ENCODE measurements at regions not wholly inside any gene's neighbourhood (a gene's known extent, or its start where the extent isn't known, plus 50 kb on each side); places are given as distances from the start of the nearest gene placed in this dataset.

DNA sequence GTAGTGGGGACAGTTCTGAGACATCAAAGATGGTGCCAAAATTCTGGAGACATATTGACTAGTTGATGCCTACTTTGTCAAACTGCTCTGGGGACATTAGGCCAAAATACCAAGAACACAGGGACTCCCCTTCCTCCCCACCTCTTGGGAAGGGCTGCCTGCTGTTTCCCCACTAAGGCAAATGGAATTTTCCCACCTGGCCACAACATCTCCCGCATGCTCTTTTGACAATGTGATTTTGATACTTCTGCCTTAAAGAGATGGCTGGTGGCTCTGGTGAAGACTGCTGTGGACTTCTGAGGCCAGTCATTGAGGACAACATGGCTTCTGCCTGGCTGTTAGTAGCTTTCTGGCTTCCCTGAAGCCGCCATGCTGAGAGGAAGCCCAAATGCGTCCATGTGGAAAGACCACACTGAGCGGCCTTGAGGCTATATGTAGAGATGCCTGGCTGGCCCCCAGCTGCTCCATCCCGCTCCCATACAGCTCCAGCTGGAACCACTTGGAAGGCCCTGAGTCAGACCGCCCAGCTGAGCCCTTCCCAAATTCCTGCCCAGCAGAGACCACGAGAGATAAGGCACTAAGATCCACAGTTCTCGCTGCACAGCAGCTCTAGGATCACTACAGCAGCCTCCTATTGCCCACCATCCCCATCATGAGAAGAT, 226.7 kb downstream of the SYK start:
- H3K9me3 ChIP-seq (ENCODE audit: control insufficient read depth, insufficient read depth, low read length): no peaks in the 10 kb centered on the region
- H3K27me3 ChIP-seq (ENCODE audit: control insufficient read depth, insufficient read depth, low read length): no peaks in the 10 kb centered on the region
- H3K36me3 ChIP-seq (ENCODE audit: control insufficient read depth, insufficient read depth, low read length): no peaks in the 10 kb centered on the region
- H3K27ac ChIP-seq (ENCODE audit: low read depth, low read length): no peak overlapping the region
- H3K4me1 ChIP-seq (ENCODE audit: control insufficient read depth, insufficient read depth, low read length): no peaks in the 10 kb centered on the region
- no peak overlapping the region for H3K4me3 ChIP-seq (ENCODE audit: low read depth, low read length)
- 87% methylated on average over 8 of the region's 8 CpGs for WGBS (ENCODE audit: insufficient coverage)
- DNase-seq (ENCODE audit: low read depth in 4 of 6, low spot score in 6 of 6): no peak

- DNase-seq (ENCODE audit: low read depth in 4 of 6, low spot score in 6 of 6): no peak
- WGBS (ENCODE audit: insufficient coverage): 76% methylated on average over 18 of the region's 18 CpGs
- Histone ChIP-seq H3K36me3 (ENCODE audit: control insufficient read depth, insufficient read depth, low read length) (no peaks in the 10 kb centered on the region), H3K27me3 (ENCODE audit: control insufficient read depth, insufficient read depth, low read length) (no peaks in the 10 kb centered on the region), H3K9me3 (ENCODE audit: control insufficient read depth, insufficient read depth, low read length) (no peaks in the 10 kb centered on the region), H3K4me3 (ENCODE audit: low read depth, low read length) (no peak overlapping the region), H3K27ac (ENCODE audit: low read depth, low read length) (no peak overlapping the region), H3K4me1 (ENCODE audit: control insufficient read depth, insufficient read depth, low read length) (no peaks in the 10 kb centered on the region)
These were observed 228.2 kb downstream of the SYK start for GRCh38 chr9:91029650-91030361.

- peaks cover 5% of the 10 kb centered on the region for H3K4me1 ChIP-seq (ENCODE audit: control insufficient read depth, insufficient read depth, low read length)
- H3K9me3 ChIP-seq (ENCODE audit: control insufficient read depth, insufficient read depth, low read length): no peaks in the 10 kb centered on the region
- no peak overlapping the region for H3K27ac ChIP-seq (ENCODE audit: low read depth, low read length)
- H3K27me3 ChIP-seq (ENCODE audit: control insufficient read depth, insufficient read depth, low read length): no peaks in the 10 kb centered on the region
- DNase-seq (ENCODE audit: low read depth in 4 of 6, low spot score in 6 of 6): no peak
- WGBS (ENCODE audit: insufficient coverage): 81% methylated on average over 4 of the region's 7 CpGs
- H3K4me3 ChIP-seq (ENCODE audit: low read depth, low read length): no peak overlapping the region
- H3K36me3 ChIP-seq (ENCODE audit: control insufficient read depth, insufficient read depth, low read length): no peaks in the 10 kb centered on the region
These were observed 230.5 kb downstream of the SYK start for GRCh38 chr9:91032121-91032531.

DNA sequence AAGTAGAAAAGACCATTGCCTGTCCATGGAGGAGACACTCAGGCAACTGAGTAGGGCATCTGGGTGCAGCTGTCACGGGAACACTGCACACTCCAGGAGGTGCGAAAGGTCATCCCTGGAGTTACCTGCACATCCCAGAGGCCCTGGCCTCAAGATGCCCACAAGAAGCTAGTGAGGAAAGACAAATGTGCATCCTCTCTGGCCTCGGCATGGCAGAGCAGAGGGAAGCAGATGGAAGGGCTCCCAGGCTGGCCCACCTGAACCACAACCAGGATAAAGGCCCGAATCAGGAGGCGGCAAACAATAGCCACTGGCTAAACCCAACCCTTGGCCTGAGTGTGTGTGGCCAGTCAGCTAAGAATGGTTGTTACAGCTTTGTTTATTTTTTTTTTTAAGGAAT, 231.7 kb downstream of the SYK start:
- 93% methylated on average over 5 of the region's 5 CpGs for WGBS (ENCODE audit: insufficient coverage)
- no peak for DNase-seq (ENCODE audit: low read depth in 4 of 6, low spot score in 6 of 6)
- H3K27ac ChIP-seq (ENCODE audit: low read depth, low read length): no peak overlapping the region
- no peaks in the 10 kb centered on the region for H3K36me3 ChIP-seq (ENCODE audit: control insufficient read depth, insufficient read depth, low read length)
- peaks cover 16% of the 10 kb centered on the region for H3K4me1 ChIP-seq (ENCODE audit: control insufficient read depth, insufficient read depth, low read length)
- H3K27me3 ChIP-seq (ENCODE audit: control insufficient read depth, insufficient read depth, low read length): no peaks in the 10 kb centered on the region
- H3K9me3 ChIP-seq (ENCODE audit: control insufficient read depth, insufficient read depth, low read length): no peaks in the 10 kb centered on the region
- H3K4me3 ChIP-seq (ENCODE audit: low read depth, low read length): no peak overlapping the region

DNA sequence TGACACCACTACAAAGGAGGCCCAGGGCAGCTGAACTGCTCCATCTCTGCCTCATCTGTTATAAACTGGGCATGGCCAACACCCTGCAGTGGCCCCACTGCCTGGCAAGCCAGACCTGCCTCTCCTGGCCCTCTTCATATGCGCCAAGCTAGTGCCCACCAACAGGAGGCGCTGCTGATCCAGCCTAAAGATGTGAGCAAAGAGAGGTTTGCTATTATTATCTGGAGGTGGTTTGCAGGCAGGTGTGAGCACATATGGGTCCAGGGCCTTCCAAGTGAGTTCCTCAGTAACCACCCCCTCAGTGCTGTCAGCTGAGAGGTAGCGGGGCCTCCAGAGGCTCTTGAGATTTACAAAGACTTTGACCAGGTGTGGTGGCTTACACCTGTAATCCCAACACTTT, 232.2 kb downstream of the SYK start:
- WGBS (ENCODE audit: insufficient coverage): 100% methylated on average over 2 of the region's 3 CpGs
- DNase-seq (ENCODE audit: low read depth in 4 of 6, low spot score in 6 of 6): no peak
- Histone ChIP-seq H3K9me3 (ENCODE audit: control insufficient read depth, insufficient read depth, low read length) (no peaks in the 10 kb centered on the region), H3K27me3 (ENCODE audit: control insufficient read depth, insufficient read depth, low read length) (no peaks in the 10 kb centered on the region), H3K4me3 (ENCODE audit: low read depth, low read length) (no peak overlapping the region), H3K27ac (ENCODE audit: low read depth, low read length) (no peak overlapping the region), H3K36me3 (ENCODE audit: control insufficient read depth, insufficient read depth, low read length) (no peaks in the 10 kb centered on the region), H3K4me1 (ENCODE audit: control insufficient read depth, insufficient read depth, low read length) (peaks cover 16% of the 10 kb centered on the region)

DNA sequence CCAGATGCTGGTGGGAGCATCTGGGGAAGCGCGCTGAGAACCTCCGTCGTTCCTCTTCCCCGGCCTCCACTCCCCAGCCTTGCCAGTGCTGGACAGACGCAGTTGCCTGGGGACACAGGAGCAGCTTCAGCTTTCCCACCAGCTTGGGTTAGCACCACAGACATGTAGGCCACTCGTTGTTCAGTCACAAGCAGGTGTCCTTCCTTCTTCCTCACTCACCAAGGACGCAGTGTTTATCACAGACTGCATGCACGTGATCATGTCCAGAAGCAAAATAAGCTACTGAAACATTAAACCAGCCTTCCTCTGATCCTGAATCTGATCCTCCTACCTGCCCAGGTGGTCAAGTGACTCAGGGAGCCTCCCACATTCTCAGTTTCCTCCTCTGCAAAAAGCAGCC, 232.9 kb downstream of the SYK start:
- H3K9me3 ChIP-seq (ENCODE audit: control insufficient read depth, insufficient read depth, low read length): no peaks in the 10 kb centered on the region
- no peak overlapping the region for H3K27ac ChIP-seq (ENCODE audit: low read depth, low read length)
- DNase-seq (ENCODE audit: low read depth in 4 of 6, low spot score in 6 of 6): no peak
- 91% methylated on average over 9 of the region's 9 CpGs for WGBS (ENCODE audit: insufficient coverage)
- peaks cover 16% of the 10 kb centered on the region for H3K4me1 ChIP-seq (ENCODE audit: control insufficient read depth, insufficient read depth, low read length)
- H3K27me3 ChIP-seq (ENCODE audit: control insufficient read depth, insufficient read depth, low read length): no peaks in the 10 kb centered on the region
- H3K4me3 ChIP-seq (ENCODE audit: low read depth, low read length): no peak overlapping the region
- H3K36me3 ChIP-seq (ENCODE audit: control insufficient read depth, insufficient read depth, low read length): no peaks in the 10 kb centered on the region

DNA sequence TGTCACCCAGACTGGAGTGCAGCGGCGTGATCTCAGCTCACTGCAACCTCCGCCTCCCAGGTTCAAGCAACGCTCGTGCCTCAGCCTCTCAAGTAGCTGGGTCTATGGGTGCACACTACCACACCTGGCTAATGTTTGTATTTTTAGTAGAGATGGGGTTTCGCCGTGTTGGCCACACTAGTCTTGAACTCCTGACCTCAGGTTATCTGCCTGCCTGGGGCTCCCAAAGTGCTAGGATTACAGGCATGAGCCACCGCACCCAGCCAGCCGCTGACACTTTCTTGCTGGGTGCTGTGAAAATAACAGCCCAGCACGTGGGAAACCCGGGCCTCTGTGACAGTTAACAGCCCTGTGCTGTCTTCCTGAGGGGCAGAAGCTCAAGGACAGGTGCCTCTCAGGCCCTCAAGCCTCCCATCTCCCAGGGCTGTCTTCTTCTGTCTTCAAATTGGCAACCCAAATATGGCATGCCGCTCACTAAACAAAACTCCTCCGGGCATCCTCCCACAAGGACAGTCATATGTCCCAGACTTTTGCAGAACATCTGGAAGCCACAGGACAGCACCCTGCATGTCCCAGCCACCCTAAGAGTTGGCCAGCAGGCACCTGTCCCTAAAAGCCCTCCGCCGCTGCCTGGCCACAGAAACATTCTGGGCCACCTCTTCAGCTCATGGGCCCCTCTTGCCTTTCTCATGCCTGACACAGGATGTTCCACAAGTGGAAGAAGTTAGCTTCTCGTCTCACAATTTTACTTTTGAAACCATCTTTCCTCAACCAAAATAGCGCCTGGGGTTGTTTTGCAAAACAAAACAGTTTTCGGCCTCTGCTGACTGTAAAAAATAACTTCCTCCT, 233.6 kb downstream of the SYK start:
- Histone ChIP-seq H3K9me3 (ENCODE audit: control insufficient read depth, insufficient read depth, low read length) (no peaks in the 10 kb centered on the region), H3K27ac (ENCODE audit: low read depth, low read length) (no peak overlapping the region), H3K27me3 (ENCODE audit: control insufficient read depth, insufficient read depth, low read length) (no peaks in the 10 kb centered on the region), H3K36me3 (ENCODE audit: control insufficient read depth, insufficient read depth, low read length) (no peaks in the 10 kb centered on the region), H3K4me3 (ENCODE audit: low read depth, low read length) (no peak overlapping the region), H3K4me1 (ENCODE audit: control insufficient read depth, insufficient read depth, low read length) (peaks cover 16% of the 10 kb centered on the region)
- 89% methylated on average over 18 of the region's 18 CpGs for WGBS (ENCODE audit: insufficient coverage)
- no peak for DNase-seq (ENCODE audit: low read depth in 4 of 6, low spot score in 6 of 6)

GRCh38 chr9:91035825-91036208, 234.2 kb downstream of the SYK start:
- WGBS (ENCODE audit: insufficient coverage): 93% methylated on average over 9 of the region's 10 CpGs
- no peak for DNase-seq (ENCODE audit: low read depth in 4 of 6, low spot score in 6 of 6)
- no peaks in the 10 kb centered on the region for H3K36me3 ChIP-seq (ENCODE audit: control insufficient read depth, insufficient read depth, low read length)
- H3K4me3 ChIP-seq (ENCODE audit: low read depth, low read length): no peak overlapping the region
- peaks cover 16% of the 10 kb centered on the region for H3K4me1 ChIP-seq (ENCODE audit: control insufficient read depth, insufficient read depth, low read length)
- no peak overlapping the region for H3K27ac ChIP-seq (ENCODE audit: low read depth, low read length)
- H3K27me3 ChIP-seq (ENCODE audit: control insufficient read depth, insufficient read depth, low read length): no peaks in the 10 kb centered on the region
- H3K9me3 ChIP-seq (ENCODE audit: control insufficient read depth, insufficient read depth, low read length): no peaks in the 10 kb centered on the region

- Histone ChIP-seq H3K4me1 (ENCODE audit: control insufficient read depth, insufficient read depth, low read length) (peaks cover 16% of the 10 kb centered on the region), H3K27ac (ENCODE audit: low read depth, low read length) (no peak overlapping the region), H3K9me3 (ENCODE audit: control insufficient read depth, insufficient read depth, low read length) (no peaks in the 10 kb centered on the region), H3K36me3 (ENCODE audit: control insufficient read depth, insufficient read depth, low read length) (no peaks in the 10 kb centered on the region), H3K4me3 (ENCODE audit: low read depth, low read length) (no peak overlapping the region), H3K27me3 (ENCODE audit: control insufficient read depth, insufficient read depth, low read length) (no peaks in the 10 kb centered on the region)
- 92% methylated on average over 6 of the region's 8 CpGs for WGBS (ENCODE audit: insufficient coverage)
- no peak for DNase-seq (ENCODE audit: low read depth in 4 of 6, low spot score in 6 of 6)
These were observed 234.7 kb downstream of the SYK start for GRCh38 chr9:91036356-91036755.

All from spinal cord (tissue), 9 donors.